ENCODE measurements at regions not wholly inside any gene's neighbourhood (a gene's known extent, or its start where the extent isn't known, plus 50 kb on each side); places are given as distances from the start of the nearest gene placed in this dataset.
"Not testable (repeated sequence)": the region's sequence is repeated elsewhere in the genome, so short reads cannot be mapped to it uniquely, and the experiment has no call there.

GRCh38 chr5:42089705-42090104 is 164.6 kb downstream of the FBXO4 start:
- WGBS, 2 donors, result 76 to 77% methylated on average over 4 of the region's 4 CpGs
- intact Hi-C loops (cut with DNase I; ENCODE audit: low total_unique reads), result no loop called here
- H3K4me3 ChIP-seq (ENCODE audit: low read depth, poor library complexity, severe bottlenecking), result no peak overlapping the region

GRCh38 chr5:42090162-42090561 is 165.1 kb downstream of the FBXO4 start:
- TF ChIP-seq CTCF (IDR thresholded peaks at IDR 0.05), result no peak
- no peak for TF ChIP-seq POLR2A (IDR thresholded peaks at IDR 0.05)
- DNase-seq (ENCODE audit: low spot score in 2 of 2), result no peak
- H3K4me3 ChIP-seq (ENCODE audit: low read depth, poor library complexity, severe bottlenecking), result no peak overlapping the region
- intact Hi-C loops (cut with DNase I; ENCODE audit: low total_unique reads), result no loop called here

More at GRCh38 chr5:42089705-42090104, 164.6 kb downstream of the FBXO4 start:
- TF ChIP-seq CTCF (IDR thresholded peaks at IDR 0.05) (no peak), POLR2A (IDR thresholded peaks at IDR 0.05) (no peak)
- no peak for DNase-seq (ENCODE audit: low spot score in 2 of 2)

- intact Hi-C loops (cut with DNase I; ENCODE audit: low total_unique reads); H3K4me3 ChIP-seq (ENCODE audit: low read depth, poor library complexity, severe bottlenecking); DNase-seq (ENCODE audit: low spot score in 2 of 2): not testable (repeated sequence)
- WGBS, 2 donors, result 50 to 57% methylated on average over 5 of the region's 5 CpGs
These were observed 174.8 kb downstream of the FBXO4 start for GRCh38 chr5:42099846-42100245.

GRCh38 chr5:42108468-42108867 is 183.4 kb downstream of the FBXO4 start:
- intact Hi-C loops (cut with DNase I; ENCODE audit: low total_unique reads), result no loop called here
- H3K4me3 ChIP-seq (ENCODE audit: low read depth, poor library complexity, severe bottlenecking), result no peak overlapping the region
- TF ChIP-seq CTCF (IDR thresholded peaks at IDR 0.05), result no peak
- TF ChIP-seq POLR2A (IDR thresholded peaks at IDR 0.05), result no peak
- DNase-seq (ENCODE audit: low spot score in 2 of 2), result no peak

GRCh38 chr5:42109006-42109572 is 184.0 kb downstream of the FBXO4 start:
- no peak for DNase-seq (ENCODE audit: low spot score in 2 of 2)
- WGBS, 2 donors, result 74 to 76% methylated on average over 3 of the region's 3 CpGs
- H3K4me3 ChIP-seq (ENCODE audit: low read depth, poor library complexity, severe bottlenecking), result no peak overlapping the region
- no peak for TF ChIP-seq POLR2A (IDR thresholded peaks at IDR 0.05)
- TF ChIP-seq CTCF (IDR thresholded peaks at IDR 0.05), result no peak
- intact Hi-C loops (cut with DNase I; ENCODE audit: low total_unique reads), result no loop called here

GRCh38 chr5:42115721-42116120 is 190.6 kb downstream of the FBXO4 start:
- H3K4me3 ChIP-seq (ENCODE audit: low read depth, poor library complexity, severe bottlenecking); DNase-seq (ENCODE audit: low spot score in 2 of 2); intact Hi-C loops (cut with DNase I; ENCODE audit: low total_unique reads): not testable (repeated sequence)
- 82 to 85% methylated on average over 3 of the region's 3 CpGs for WGBS, 2 donors

- no peak for DNase-seq (ENCODE audit: low spot score in 2 of 2)
- no peak for TF ChIP-seq POLR2A (IDR thresholded peaks at IDR 0.05)
- TF ChIP-seq CTCF (IDR thresholded peaks at IDR 0.05), result no peak
- H3K4me3 ChIP-seq (ENCODE audit: low read depth, poor library complexity, severe bottlenecking), result no peak overlapping the region
- intact Hi-C loops (cut with DNase I; ENCODE audit: low total_unique reads), result no loop called here
These were observed 195.0 kb downstream of the FBXO4 start for GRCh38 chr5:42120070-42120469.
